ENCODE measurements at regions not wholly inside any gene's neighbourhood (a gene's known extent, or its start where the extent isn't known, plus 50 kb on each side); places are given as distances from the start of the nearest gene placed in this dataset.
"Not testable (repeated sequence)": the region's sequence is repeated elsewhere in the genome, so short reads cannot be mapped to it uniquely, and the experiment has no call there.

DNA sequence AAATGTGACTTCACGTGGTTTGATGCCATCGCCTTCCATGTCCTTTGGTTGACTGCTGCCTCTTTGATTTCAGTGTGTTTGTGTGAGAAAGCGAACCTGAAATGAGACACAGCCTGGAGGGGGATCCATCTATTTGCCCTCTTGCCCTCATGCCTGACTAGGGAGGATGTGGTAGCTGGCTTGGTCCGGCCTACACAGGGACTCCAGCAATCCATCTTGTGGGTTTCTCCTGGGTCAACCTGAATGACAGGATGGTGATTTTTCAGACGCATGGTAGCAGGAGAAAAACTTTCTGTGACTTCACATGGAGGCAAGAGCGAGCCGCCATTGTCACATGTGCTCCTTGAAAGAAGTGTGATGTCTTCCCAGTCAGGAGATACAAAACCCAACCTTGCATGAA is 117.9 kb upstream of the DNAH14 start:
- Histone ChIP-seq H3K27ac (ENCODE audit: low read depth in 2 of 2, low read length in 2 of 2) (no peak overlapping the region), H3K36me3 (ENCODE audit: control insufficient read depth in 2 of 2, insufficient read depth in 2 of 2, low read length in 2 of 2) (no peaks in the 10 kb centered on the region), H3K9ac (ENCODE audit: low read depth in 1 of 2, low read length in 2 of 2) (no peak overlapping the region), H3K9me3 (ENCODE audit: control insufficient read depth in 2 of 2, low read length in 2 of 2) (no peaks in the 10 kb centered on the region), H3K27me3 (ENCODE audit: control insufficient read depth in 2 of 2, insufficient read depth in 2 of 2, low read length in 2 of 2) (no peaks in the 10 kb centered on the region), H3K4me1 (ENCODE audit: control insufficient read depth in 2 of 2, insufficient read depth in 2 of 2, low read length in 2 of 2) (no peaks in the 10 kb centered on the region), H3K4me3 (ENCODE audit: low read length in 2 of 2) (no peak overlapping the region)

DNA sequence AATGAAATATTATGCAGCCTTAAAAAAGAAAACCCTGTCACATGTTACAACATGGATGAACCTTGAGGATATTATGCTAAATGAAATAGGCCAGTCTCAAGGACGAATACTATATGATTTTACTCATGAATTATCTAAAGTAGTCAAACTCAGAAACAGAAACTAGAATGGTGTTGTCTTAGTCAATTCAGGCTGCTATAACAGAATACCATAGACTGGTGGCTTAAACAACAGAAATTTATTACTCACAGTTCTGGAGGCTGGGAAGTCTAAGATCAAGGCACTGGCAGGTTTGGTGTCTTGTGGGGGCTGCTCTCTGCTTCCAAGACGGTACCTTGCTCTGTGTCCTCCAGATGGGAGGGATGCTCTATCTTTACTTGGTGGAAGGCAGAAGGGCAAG is 113.8 kb upstream of the DNAH14 start:
- Histone ChIP-seq H3K36me3 (ENCODE audit: control insufficient read depth in 2 of 2, insufficient read depth in 2 of 2, low read length in 2 of 2) (no peaks in the 10 kb centered on the region), H3K9me3 (ENCODE audit: control insufficient read depth in 2 of 2, low read length in 2 of 2) (peaks cover 0 to 2% of the 10 kb centered on the region in 2 donors), H3K27ac (ENCODE audit: low read depth in 2 of 2, low read length in 2 of 2) (no peak overlapping the region), H3K4me3 (ENCODE audit: low read length in 2 of 2) (no peak overlapping the region), H3K4me1 (ENCODE audit: control insufficient read depth in 2 of 2, insufficient read depth in 2 of 2, low read length in 2 of 2) (no peaks in the 10 kb centered on the region), H3K9ac (ENCODE audit: low read depth in 1 of 2, low read length in 2 of 2) (no peak overlapping the region), H3K27me3 (ENCODE audit: control insufficient read depth in 2 of 2, insufficient read depth in 2 of 2, low read length in 2 of 2) (no peaks in the 10 kb centered on the region)

DNA sequence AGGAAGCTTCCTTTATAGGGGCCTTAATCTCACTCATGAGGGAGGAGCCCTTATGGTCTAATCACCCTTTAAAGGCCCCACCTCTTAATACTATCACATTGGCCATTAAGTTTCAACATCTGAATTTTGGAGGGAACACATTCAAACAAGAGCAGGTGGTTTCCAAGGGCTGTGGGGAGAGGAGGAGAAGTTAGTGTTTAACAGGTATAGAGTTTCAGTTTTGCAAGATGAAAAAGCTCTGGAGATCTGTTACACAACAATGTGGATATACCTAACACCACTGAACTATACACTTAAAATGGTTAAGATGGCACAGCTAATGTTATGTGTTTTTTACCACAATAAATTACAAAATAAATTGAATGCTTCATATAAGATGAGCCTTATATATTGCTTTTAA is 113.4 kb upstream of the DNAH14 start:
- Histone ChIP-seq H3K9ac (ENCODE audit: low read depth in 1 of 2, low read length in 2 of 2) (no peak overlapping the region), H3K27me3 (ENCODE audit: control insufficient read depth in 2 of 2, insufficient read depth in 2 of 2, low read length in 2 of 2) (no peaks in the 10 kb centered on the region), H3K36me3 (ENCODE audit: control insufficient read depth in 2 of 2, insufficient read depth in 2 of 2, low read length in 2 of 2) (no peaks in the 10 kb centered on the region), H3K4me3 (ENCODE audit: low read length in 2 of 2) (no peak overlapping the region), H3K4me1 (ENCODE audit: control insufficient read depth in 2 of 2, insufficient read depth in 2 of 2, low read length in 2 of 2) (no peaks in the 10 kb centered on the region), H3K27ac (ENCODE audit: low read depth in 2 of 2, low read length in 2 of 2) (no peak overlapping the region), H3K9me3 (ENCODE audit: control insufficient read depth in 2 of 2, low read length in 2 of 2) (peaks cover 0 to 3% of the 10 kb centered on the region in 2 donors)

DNA sequence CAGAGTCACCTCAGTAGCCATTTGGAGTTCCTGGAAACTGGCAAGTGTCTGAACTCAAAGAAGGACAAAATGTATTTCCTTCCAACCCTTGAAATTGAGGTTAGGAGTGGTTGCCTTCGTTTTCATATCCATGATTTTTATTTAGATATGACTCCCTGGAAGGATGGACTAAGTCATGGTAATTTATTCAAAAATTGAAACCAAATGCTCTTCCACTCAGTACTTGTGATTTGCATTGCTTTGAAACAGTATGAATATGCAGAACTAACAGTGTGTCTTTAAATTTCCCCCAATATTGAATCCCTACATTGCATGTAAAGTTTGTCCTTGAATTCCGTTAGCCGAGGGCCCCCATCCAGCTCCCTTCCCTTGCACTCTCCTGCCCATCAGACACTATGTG is 112.1 kb upstream of the DNAH14 start:
- no peak overlapping the region for H3K4me3 ChIP-seq (ENCODE audit: low read length in 2 of 2)
- no peak overlapping the region for H3K9ac ChIP-seq (ENCODE audit: low read depth in 1 of 2, low read length in 2 of 2)
- H3K4me1 ChIP-seq (ENCODE audit: control insufficient read depth in 2 of 2, insufficient read depth in 2 of 2, low read length in 2 of 2) = no peaks in the 10 kb centered on the region
- no peaks in the 10 kb centered on the region for H3K27me3 ChIP-seq (ENCODE audit: control insufficient read depth in 2 of 2, insufficient read depth in 2 of 2, low read length in 2 of 2)
- peaks cover 0 to 4% of the 10 kb centered on the region in 2 donors for H3K9me3 ChIP-seq (ENCODE audit: control insufficient read depth in 2 of 2, low read length in 2 of 2)
- H3K27ac ChIP-seq (ENCODE audit: low read depth in 2 of 2, low read length in 2 of 2) = no peak overlapping the region
- no peaks in the 10 kb centered on the region for H3K36me3 ChIP-seq (ENCODE audit: control insufficient read depth in 2 of 2, insufficient read depth in 2 of 2, low read length in 2 of 2)

DNA sequence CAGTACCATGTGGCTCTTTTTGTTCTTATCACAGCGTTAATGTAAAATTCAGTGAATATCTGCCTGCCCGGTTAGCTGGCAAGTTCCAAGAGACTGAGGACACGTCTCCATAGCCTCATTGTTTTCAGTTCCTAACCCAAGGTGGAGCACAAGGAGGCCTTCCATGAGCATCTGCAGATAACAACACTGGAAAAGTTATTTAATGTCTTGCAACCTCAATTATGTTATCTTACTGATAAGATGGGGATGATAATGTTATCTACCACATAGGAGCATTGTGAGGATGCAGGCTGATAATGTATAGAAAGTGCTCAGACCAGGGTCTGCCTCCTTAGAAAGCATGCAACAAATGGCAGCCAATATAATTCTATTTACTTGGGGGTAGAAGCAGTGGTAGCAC is 109.6 kb upstream of the DNAH14 start:
- Histone ChIP-seq H3K4me3 (ENCODE audit: low read length in 2 of 2) (no peak overlapping the region), H3K36me3 (ENCODE audit: control insufficient read depth in 2 of 2, insufficient read depth in 2 of 2, low read length in 2 of 2) (no peaks in the 10 kb centered on the region), H3K9me3 (ENCODE audit: control insufficient read depth in 2 of 2, low read length in 2 of 2) (peaks cover 3 to 4% of the 10 kb centered on the region in 2 donors), H3K4me1 (ENCODE audit: control insufficient read depth in 2 of 2, insufficient read depth in 2 of 2, low read length in 2 of 2) (no peaks in the 10 kb centered on the region), H3K9ac (ENCODE audit: low read depth in 1 of 2, low read length in 2 of 2) (no peak overlapping the region), H3K27me3 (ENCODE audit: control insufficient read depth in 2 of 2, insufficient read depth in 2 of 2, low read length in 2 of 2) (no peaks in the 10 kb centered on the region), H3K27ac (ENCODE audit: low read depth in 2 of 2, low read length in 2 of 2) (no peak overlapping the region)

DNA sequence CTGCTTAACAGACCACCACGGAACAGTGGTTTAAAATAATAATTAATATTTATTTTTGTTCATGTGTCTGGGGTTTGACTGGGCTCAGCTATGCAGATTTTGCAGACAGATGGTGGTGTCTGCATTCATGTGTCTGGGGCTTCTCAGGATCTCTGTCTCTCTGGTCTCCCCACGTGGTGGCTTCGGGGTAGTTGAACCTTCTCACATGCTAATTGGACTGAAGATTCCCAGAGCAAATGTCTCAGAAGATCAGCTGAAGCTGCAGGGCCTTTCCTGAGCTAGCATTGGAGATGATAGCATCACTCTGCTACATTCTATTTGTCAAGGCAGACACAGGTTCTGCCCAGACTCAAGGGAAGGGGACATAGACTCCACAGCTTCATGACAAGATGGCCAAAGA is 109.1 kb upstream of the DNAH14 start:
- Histone ChIP-seq H3K4me3 (ENCODE audit: low read length in 2 of 2) (no peak overlapping the region), H3K9ac (ENCODE audit: low read depth in 1 of 2, low read length in 2 of 2) (no peak overlapping the region), H3K27ac (ENCODE audit: low read depth in 2 of 2, low read length in 2 of 2) (no peak overlapping the region), H3K9me3 (ENCODE audit: control insufficient read depth in 2 of 2, low read length in 2 of 2) (peaks cover 3 to 4% of the 10 kb centered on the region in 2 donors), H3K4me1 (ENCODE audit: control insufficient read depth in 2 of 2, insufficient read depth in 2 of 2, low read length in 2 of 2) (no peaks in the 10 kb centered on the region), H3K27me3 (ENCODE audit: control insufficient read depth in 2 of 2, insufficient read depth in 2 of 2, low read length in 2 of 2) (no peaks in the 10 kb centered on the region), H3K36me3 (ENCODE audit: control insufficient read depth in 2 of 2, insufficient read depth in 2 of 2, low read length in 2 of 2) (no peaks in the 10 kb centered on the region)

DNA sequence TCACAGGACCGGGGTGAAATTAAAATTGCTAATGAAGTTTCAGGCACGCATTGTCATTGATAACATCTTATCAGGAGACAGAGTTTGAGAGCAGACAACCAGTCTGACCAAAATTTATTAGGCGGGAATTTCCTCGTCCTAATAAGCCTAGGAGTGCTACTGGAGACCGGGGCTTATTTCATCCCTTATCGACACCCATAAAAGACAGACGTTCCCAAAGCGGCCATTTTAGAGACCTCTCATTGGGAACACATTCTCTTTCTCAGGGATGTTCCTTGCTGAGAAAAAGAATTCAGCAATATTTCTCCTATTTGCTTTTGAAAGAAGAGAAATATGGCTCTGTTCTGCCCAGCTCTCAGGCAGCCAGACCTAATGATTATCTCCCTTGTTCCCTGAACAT is 107.7 kb upstream of the DNAH14 start:
- H3K27me3 ChIP-seq (ENCODE audit: control insufficient read depth in 2 of 2, insufficient read depth in 2 of 2, low read length in 2 of 2); H3K27ac ChIP-seq (ENCODE audit: low read depth in 2 of 2, low read length in 2 of 2); H3K4me3 ChIP-seq (ENCODE audit: low read length in 2 of 2); H3K4me1 ChIP-seq (ENCODE audit: control insufficient read depth in 2 of 2, insufficient read depth in 2 of 2, low read length in 2 of 2); H3K36me3 ChIP-seq (ENCODE audit: control insufficient read depth in 2 of 2, insufficient read depth in 2 of 2, low read length in 2 of 2); H3K9me3 ChIP-seq (ENCODE audit: control insufficient read depth in 2 of 2, low read length in 2 of 2); H3K9ac ChIP-seq (ENCODE audit: low read depth in 1 of 2, low read length in 2 of 2): not testable (repeated sequence)

DNA sequence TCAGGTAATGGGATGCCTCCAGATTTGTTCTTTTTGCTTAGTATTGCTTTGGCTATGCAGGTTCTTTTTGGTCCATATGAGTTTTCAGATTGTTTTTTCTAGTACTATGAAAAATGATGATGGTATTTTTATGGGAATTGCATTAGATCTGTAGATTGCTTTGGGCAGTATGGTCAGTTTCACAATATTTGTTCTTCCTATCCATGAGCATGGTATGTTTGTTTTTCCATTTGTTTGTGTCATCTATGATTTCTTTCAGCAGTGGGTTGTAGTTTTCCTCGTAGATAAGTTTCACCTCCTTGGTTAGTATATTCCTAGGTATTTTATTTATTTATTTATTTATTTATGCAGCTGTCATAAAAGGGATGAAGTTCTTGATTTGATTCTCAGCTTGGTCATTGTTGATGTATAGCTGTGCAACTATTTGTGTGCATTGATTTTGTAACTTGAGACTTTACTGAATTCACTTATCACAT is 103.9 kb upstream of the DNAH14 start:
- Histone ChIP-seq H3K27ac (ENCODE audit: low read depth in 2 of 2, low read length in 2 of 2) (no peak overlapping the region), H3K36me3 (ENCODE audit: control insufficient read depth in 2 of 2, insufficient read depth in 2 of 2, low read length in 2 of 2) (no peaks in the 10 kb centered on the region), H3K4me3 (ENCODE audit: low read length in 2 of 2) (no peak overlapping the region), H3K9me3 (ENCODE audit: control insufficient read depth in 2 of 2, low read length in 2 of 2) (peaks cover 2 to 3% of the 10 kb centered on the region in 2 donors), H3K9ac (ENCODE audit: low read depth in 1 of 2, low read length in 2 of 2) (no peak overlapping the region), H3K4me1 (ENCODE audit: control insufficient read depth in 2 of 2, insufficient read depth in 2 of 2, low read length in 2 of 2) (no peaks in the 10 kb centered on the region), H3K27me3 (ENCODE audit: control insufficient read depth in 2 of 2, insufficient read depth in 2 of 2, low read length in 2 of 2) (no peaks in the 10 kb centered on the region)

DNA sequence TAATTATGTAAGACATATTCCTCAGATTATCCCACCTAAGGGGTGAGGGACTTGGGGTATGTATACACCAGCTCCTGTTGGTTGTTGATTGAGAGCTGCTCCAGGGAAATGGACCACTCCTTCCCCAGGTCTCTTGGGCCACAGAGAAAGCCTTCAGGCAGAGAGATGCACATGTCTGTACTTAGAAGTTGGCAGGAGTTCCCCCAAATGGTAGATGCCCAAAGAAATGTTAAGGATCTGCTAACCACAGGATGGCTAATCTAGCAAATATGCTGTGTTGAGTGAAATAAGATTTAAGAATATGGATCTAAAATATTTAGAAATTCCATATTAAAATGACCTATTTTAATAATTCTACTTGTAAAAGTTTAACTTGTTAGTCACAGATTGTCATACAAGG is 100.8 kb upstream of the DNAH14 start:
- H3K27me3 ChIP-seq (ENCODE audit: control insufficient read depth in 2 of 2, insufficient read depth in 2 of 2, low read length in 2 of 2) = no peaks in the 10 kb centered on the region

DNA sequence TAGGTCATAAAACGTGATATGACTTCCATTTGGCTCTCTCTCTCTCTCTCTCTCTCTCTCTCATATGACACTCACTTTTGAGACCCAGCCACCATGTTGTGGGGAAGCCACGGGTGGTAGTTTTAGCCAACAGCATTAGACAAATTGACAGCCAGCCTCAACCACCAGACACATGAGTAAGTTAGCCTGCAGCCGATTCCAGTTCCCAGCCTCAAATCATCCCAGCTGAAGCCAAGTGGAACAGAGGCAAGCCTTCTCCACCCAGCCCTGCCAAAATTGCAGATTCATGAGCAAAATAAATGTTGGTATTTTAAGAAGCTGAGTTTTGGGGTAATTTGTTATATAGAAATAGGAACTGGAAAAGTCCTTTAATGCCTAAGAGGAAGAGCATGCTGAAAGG is 98.0 kb upstream of the DNAH14 start:
- H3K27me3 ChIP-seq (ENCODE audit: control insufficient read depth in 2 of 2, insufficient read depth in 2 of 2, low read length in 2 of 2) = no peaks in the 10 kb centered on the region
- no peaks in the 10 kb centered on the region for H3K4me1 ChIP-seq (ENCODE audit: control insufficient read depth in 2 of 2, insufficient read depth in 2 of 2, low read length in 2 of 2)
- H3K9me3 ChIP-seq (ENCODE audit: control insufficient read depth in 2 of 2, low read length in 2 of 2) = peaks cover 0 to 2% of the 10 kb centered on the region in 2 donors
- H3K4me3 ChIP-seq (ENCODE audit: low read length in 2 of 2) = no peak overlapping the region
- no peak overlapping the region for H3K27ac ChIP-seq (ENCODE audit: low read depth in 2 of 2, low read length in 2 of 2)
- no peaks in the 10 kb centered on the region for H3K36me3 ChIP-seq (ENCODE audit: control insufficient read depth in 2 of 2, insufficient read depth in 2 of 2, low read length in 2 of 2)
- no peak overlapping the region for H3K9ac ChIP-seq (ENCODE audit: low read depth in 1 of 2, low read length in 2 of 2)

More for the DNA sequence above, 100.8 kb upstream of the DNAH14 start:
- Histone ChIP-seq H3K4me3 (ENCODE audit: low read length in 2 of 2) (no peak overlapping the region), H3K27ac (ENCODE audit: low read depth in 2 of 2, low read length in 2 of 2) (no peak overlapping the region), H3K4me1 (ENCODE audit: control insufficient read depth in 2 of 2, insufficient read depth in 2 of 2, low read length in 2 of 2) (no peaks in the 10 kb centered on the region), H3K36me3 (ENCODE audit: control insufficient read depth in 2 of 2, insufficient read depth in 2 of 2, low read length in 2 of 2) (no peaks in the 10 kb centered on the region), H3K9ac (ENCODE audit: low read depth in 1 of 2, low read length in 2 of 2) (no peak overlapping the region), H3K9me3 (ENCODE audit: control insufficient read depth in 2 of 2, low read length in 2 of 2) (peaks cover 0 to 5% of the 10 kb centered on the region in 2 donors)

DNA sequence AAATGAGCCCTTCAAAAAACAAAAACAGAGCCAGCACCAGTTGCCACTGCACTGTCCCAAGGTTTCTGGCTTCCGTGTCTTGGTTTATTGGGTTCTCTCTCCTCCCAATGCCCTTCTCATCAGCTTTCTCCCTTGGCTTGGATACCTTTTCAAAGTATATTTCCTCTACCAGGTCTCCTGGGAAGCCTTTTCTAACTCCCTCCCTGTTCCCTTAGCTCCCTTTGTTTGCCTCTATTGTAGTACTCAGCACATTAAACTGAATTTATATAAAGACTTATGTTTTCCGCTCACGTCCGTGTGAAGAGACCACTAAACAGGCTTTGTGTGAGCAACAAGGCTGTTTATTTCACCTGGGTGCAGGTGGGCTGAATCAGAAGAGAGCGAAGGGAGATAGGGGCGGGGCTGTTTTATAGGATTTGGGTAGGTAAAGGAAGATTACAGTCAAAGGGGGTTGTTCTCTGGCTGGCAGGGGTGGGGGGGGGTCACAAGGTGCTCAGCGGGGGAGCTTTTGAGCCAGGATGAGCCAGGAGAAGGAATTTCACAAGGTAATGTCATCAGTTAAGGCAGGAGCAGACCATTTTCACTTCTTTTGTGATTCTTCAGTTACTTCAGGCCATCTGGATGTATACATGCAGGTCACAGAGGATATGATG is 89.7 kb upstream of the DNAH14 start:
- not testable (repeated sequence) for H3K27me3 ChIP-seq (ENCODE audit: control insufficient read depth in 2 of 2, insufficient read depth in 2 of 2, low read length in 2 of 2); H3K36me3 ChIP-seq (ENCODE audit: control insufficient read depth in 2 of 2, insufficient read depth in 2 of 2, low read length in 2 of 2); H3K9ac ChIP-seq (ENCODE audit: low read depth in 1 of 2, low read length in 2 of 2); H3K9me3 ChIP-seq (ENCODE audit: control insufficient read depth in 2 of 2, low read length in 2 of 2); H3K27ac ChIP-seq (ENCODE audit: low read depth in 2 of 2, low read length in 2 of 2); H3K4me3 ChIP-seq (ENCODE audit: low read length in 2 of 2); H3K4me1 ChIP-seq (ENCODE audit: control insufficient read depth in 2 of 2, insufficient read depth in 2 of 2, low read length in 2 of 2)
